Astrocyte (in vitro differentiated cells and primary cell): ENCODE measurements at regions not wholly inside any gene's neighbourhood (a gene's known extent, or its start where the extent isn't known, plus 50 kb on each side); places are given as distances from the start of the nearest gene placed in this dataset.

Experiments
- CTCF ChIP-seq: IDR thresholded peaks from 2 replicates; pipeline ENCODE4 v1.5.1; 2011; ENCODE audit warnings: low read depth, mild to moderate bottlenecking, inconsistent platforms, low read length, moderate library complexity; ENCODE audit not compliant: insufficient read depth
- EZH2 ChIP-seq: IDR thresholded peaks from 2 replicates; pipeline ENCODE4 v1.6.1; 2012; ENCODE audit warnings: mild to moderate bottlenecking, low read length, inconsistent platforms; ENCODE audit not compliant: insufficient read depth

GRCh38 chr2:143870696-143871095 lies 649.2 kb downstream of the ZEB2 start:
- no peak for TF ChIP-seq CTCF
- no peak for TF ChIP-seq EZH2
